ENCODE measurements at regions not wholly inside any gene's neighbourhood (a gene's known extent, or its start where the extent isn't known, plus 50 kb on each side); places are given as distances from the start of the nearest gene placed in this dataset.
"Not testable (repeated sequence)": the region's sequence is repeated elsewhere in the genome, so short reads cannot be mapped to it uniquely, and the experiment has no call there.

- H3K27ac ChIP-seq: no peak overlapping the region
- TF ChIP-seq CTCF (IDR thresholded peaks at IDR 0.05): peak; percentile 52
- no peak overlapping the region for H3K4me3 ChIP-seq
- DNase-seq (ENCODE audit: low spot score): no peak
Observed at GRCh38 chr6:3977875-3978711, 100.8 kb downstream of the FAM217A start.

GRCh38 chr6:3978966-3979365 is 100.0 kb downstream of the FAM217A start:
- not testable (repeated sequence) for H3K27ac ChIP-seq; DNase-seq (ENCODE audit: low spot score); H3K4me3 ChIP-seq

- no peak for DNase-seq (ENCODE audit: low spot score)
- Histone ChIP-seq H3K4me3 (no peak overlapping the region), H3K27ac (no peak overlapping the region)
- no peak for TF ChIP-seq CTCF (IDR thresholded peaks at IDR 0.05)
Observed at GRCh38 chr6:3981917-3982316, 97.0 kb downstream of the FAM217A start.

GRCh38 chr6:3983778-3984177 is 95.2 kb downstream of the FAM217A start:
- H3K4me3 ChIP-seq: no peak overlapping the region
- no peak for TF ChIP-seq CTCF (IDR thresholded peaks at IDR 0.05)
- no peak for DNase-seq (ENCODE audit: low spot score)
- H3K27ac ChIP-seq: no peak overlapping the region

- no peak overlapping the region for H3K4me3 ChIP-seq
- no peak overlapping the region for H3K27ac ChIP-seq
- no peak for DNase-seq (ENCODE audit: low spot score)
- no peak for TF ChIP-seq CTCF (IDR thresholded peaks at IDR 0.05)
Observed at GRCh38 chr6:3984494-3984893, 94.4 kb downstream of the FAM217A start.

- DNase-seq (ENCODE audit: low spot score): no peak
- H3K4me3 ChIP-seq: no peak overlapping the region
- no peak for TF ChIP-seq CTCF (IDR thresholded peaks at IDR 0.05)
- H3K27ac ChIP-seq: no peak overlapping the region
Observed at GRCh38 chr6:3986241-3986640, 92.7 kb downstream of the FAM217A start.

- TF ChIP-seq CTCF (IDR thresholded peaks at IDR 0.05): no peak
- Histone ChIP-seq H3K27ac (no peak overlapping the region), H3K4me3 (no peak overlapping the region)
- DNase-seq (ENCODE audit: low spot score): no peak
Observed at GRCh38 chr6:3987053-3987452, 91.9 kb downstream of the FAM217A start.
